Suppressor macrophage treated with lipopolysaccharide for 1 hour (primary cell): ENCODE measurements at regions not wholly inside any gene's neighbourhood (a gene's known extent, or its start where the extent isn't known, plus 50 kb on each side); places are given as distances from the start of the nearest gene placed in this dataset.

Experiments used
- DNase-seq, 3 donors: peaks; one replicate each; pipeline ENCODE4 v3.0.0-alpha.2; 2020 to 2022

GRCh38 chr14:104322531-104323366, 184.4 kb downstream of the KIF26A start:
- no peak for DNase-seq

- DNase-seq = no peak
These were observed 185.3 kb downstream of the KIF26A start for GRCh38 chr14:104323551-104324175.

GRCh38 chr14:104326848-104327247, 188.5 kb downstream of the KIF26A start:
- no peak for DNase-seq

GRCh38 chr14:104328607-104329006, 190.2 kb downstream of the KIF26A start:
- no peak for DNase-seq

- DNase-seq = no peak
These were observed 191.4 kb downstream of the KIF26A start for GRCh38 chr14:104329793-104330192.

- no peak for DNase-seq
These were observed 193.7 kb downstream of the KIF26A start for GRCh38 chr14:104331871-104332605.

GRCh38 chr14:104332634-104333270, 194.4 kb downstream of the KIF26A start:
- peak in 2 of 3 donors; percentile 22 to 50 for DNase-seq

GRCh38 chr14:104333646-104334423, 195.4 kb downstream of the KIF26A start:
- no peak for DNase-seq

GRCh38 chr14:104334424-104335161, 196.2 kb downstream of the KIF26A start:
- no peak for DNase-seq

GRCh38 chr14:104335176-104335575, 196.8 kb downstream of the KIF26A start:
- no peak for DNase-seq

- no peak for DNase-seq
These were observed 197.2 kb downstream of the KIF26A start for GRCh38 chr14:104335611-104336010.

GRCh38 chr14:104337351-104337750, 199.0 kb downstream of the KIF26A start:
- DNase-seq = no peak

GRCh38 chr14:104339361-104339760, 201.0 kb downstream of the KIF26A start:
- no peak for DNase-seq

GRCh38 chr14:104339829-104340228, 201.4 kb downstream of the KIF26A start:
- DNase-seq = no peak

- DNase-seq = peak; percentile 50 to 68 (median 57)
These were observed 203.4 kb downstream of the KIF26A start for GRCh38 chr14:104341532-104342434.

- no peak for DNase-seq
These were observed 204.3 kb downstream of the KIF26A start for GRCh38 chr14:104342435-104343293.

GRCh38 chr14:104343294-104343625, 204.9 kb downstream of the KIF26A start:
- no peak for DNase-seq

GRCh38 chr14:104343690-104344640, 205.6 kb downstream of the KIF26A start:
- no peak for DNase-seq
